ENCODE measurements at regions not wholly inside any gene's neighbourhood (a gene's known extent, or its start where the extent isn't known, plus 50 kb on each side); places are given as distances from the start of the nearest gene placed in this dataset.

- TF ChIP-seq, protein P1, sequence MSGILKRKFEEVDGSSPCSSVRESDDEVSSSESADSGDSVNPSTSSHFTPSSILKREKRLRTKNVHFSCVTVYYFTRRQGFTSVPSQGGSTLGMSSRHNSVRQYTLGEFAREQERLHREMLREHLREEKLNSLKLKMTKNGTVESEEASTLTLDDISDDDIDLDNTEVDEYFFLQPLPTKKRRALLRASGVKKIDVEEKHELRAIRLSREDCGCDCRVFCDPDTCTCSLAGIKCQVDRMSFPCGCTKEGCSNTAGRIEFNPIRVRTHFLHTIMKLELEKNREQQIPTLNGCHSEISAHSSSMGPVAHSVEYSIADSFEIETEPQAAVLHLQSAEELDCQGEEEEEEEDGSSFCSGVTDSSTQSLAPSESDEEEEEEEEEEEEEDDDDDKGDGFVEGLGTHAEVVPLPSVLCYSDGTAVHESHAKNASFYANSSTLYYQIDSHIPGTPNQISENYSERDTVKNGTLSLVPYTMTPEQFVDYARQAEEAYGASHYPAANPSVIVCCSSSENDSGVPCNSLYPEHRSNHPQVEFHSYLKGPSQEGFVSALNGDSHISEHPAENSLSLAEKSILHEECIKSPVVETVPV (CRISPR knock-in tag; IDR thresholded peaks at IDR 0.05) = no peak
- no peak for TF ChIP-seq CSDC2 (CRISPR knock-in tag; IDR thresholded peaks at IDR 0.05)
- no peak for TF ChIP-seq ZC3H10 (CRISPR knock-in tag; IDR thresholded peaks at IDR 0.05)
- TF ChIP-seq POU6F1 (CRISPR knock-in tag; IDR thresholded peaks at IDR 0.05; ENCODE audit: borderline replicate concordance, low read depth) = no peak
- ATAC-seq = no peak
These were observed 949.6 kb upstream of the PRKX start for GRCh38 chrX:4663085-4663484.

GRCh38 chrX:4661771-4662170 is 948.3 kb upstream of the PRKX start:
- no peak for ATAC-seq
- TF ChIP-seq ZC3H10 (CRISPR knock-in tag; IDR thresholded peaks at IDR 0.05) (no peak), SNAI2 (CRISPR knock-in tag; IDR thresholded peaks at IDR 0.05) (no peak), TCF4 (CRISPR knock-in tag; IDR thresholded peaks at IDR 0.05; ENCODE audit: borderline replicate concordance) (no peak), ZNF565 (CRISPR knock-in tag; conservative IDR thresholded peaks at IDR 0.05; ENCODE audit: low read depth) (no peak), TOX (CRISPR knock-in tag; IDR thresholded peaks at IDR 0.05; ENCODE audit: borderline replicate concordance) (no peak)
- TF ChIP-seq, protein P1 (CRISPR knock-in tag; IDR thresholded peaks at IDR 0.05) = no peak
- TF ChIP-seq, protein P2, sequence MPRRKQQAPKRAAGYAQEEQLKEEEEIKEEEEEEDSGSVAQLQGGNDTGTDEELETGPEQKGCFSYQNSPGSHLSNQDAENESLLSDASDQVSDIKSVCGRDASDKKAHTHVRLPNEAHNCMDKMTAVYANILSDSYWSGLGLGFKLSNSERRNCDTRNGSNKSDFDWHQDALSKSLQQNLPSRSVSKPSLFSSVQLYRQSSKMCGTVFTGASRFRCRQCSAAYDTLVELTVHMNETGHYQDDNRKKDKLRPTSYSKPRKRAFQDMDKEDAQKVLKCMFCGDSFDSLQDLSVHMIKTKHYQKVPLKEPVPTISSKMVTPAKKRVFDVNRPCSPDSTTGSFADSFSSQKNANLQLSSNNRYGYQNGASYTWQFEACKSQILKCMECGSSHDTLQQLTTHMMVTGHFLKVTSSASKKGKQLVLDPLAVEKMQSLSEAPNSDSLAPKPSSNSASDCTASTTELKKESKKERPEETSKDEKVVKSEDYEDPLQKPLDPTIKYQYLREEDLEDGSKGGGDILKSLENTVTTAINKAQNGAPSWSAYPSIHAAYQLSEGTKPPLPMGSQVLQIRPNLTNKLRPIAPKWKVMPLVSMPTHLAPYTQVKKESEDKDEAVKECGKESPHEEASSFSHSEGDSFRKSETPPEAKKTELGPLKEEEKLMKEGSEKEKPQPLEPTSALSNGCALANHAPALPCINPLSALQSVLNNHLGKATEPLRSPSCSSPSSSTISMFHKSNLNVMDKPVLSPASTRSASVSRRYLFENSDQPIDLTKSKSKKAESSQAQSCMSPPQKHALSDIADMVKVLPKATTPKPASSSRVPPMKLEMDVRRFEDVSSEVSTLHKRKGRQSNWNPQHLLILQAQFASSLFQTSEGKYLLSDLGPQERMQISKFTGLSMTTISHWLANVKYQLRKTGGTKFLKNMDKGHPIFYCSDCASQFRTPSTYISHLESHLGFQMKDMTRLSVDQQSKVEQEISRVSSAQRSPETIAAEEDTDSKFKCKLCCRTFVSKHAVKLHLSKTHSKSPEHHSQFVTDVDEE (CRISPR knock-in tag; IDR thresholded peaks at IDR 0.05) = no peak

GRCh38 chrX:4656419-4656818 is 943.0 kb upstream of the PRKX start:
- TF ChIP-seq ZNF565 (CRISPR knock-in tag; conservative IDR thresholded peaks at IDR 0.05; ENCODE audit: low read depth) = no peak
- TF ChIP-seq OSR1 (CRISPR knock-in tag; IDR thresholded peaks at IDR 0.05) = no peak
- TF ChIP-seq PPARA (CRISPR knock-in tag; IDR thresholded peaks at IDR 0.05; ENCODE audit: borderline replicate concordance) = no peak
- TF ChIP-seq, protein P2 (CRISPR knock-in tag; IDR thresholded peaks at IDR 0.05) = no peak
- no peak for TF ChIP-seq CREB5 (CRISPR knock-in tag; IDR thresholded peaks at IDR 0.05; ENCODE audit: low read depth)
- no peak for TF ChIP-seq ZFP30 (CRISPR knock-in tag; IDR thresholded peaks at IDR 0.05)
- no peak for TF ChIP-seq ISL1 (CRISPR knock-in tag; IDR thresholded peaks at IDR 0.05)
- TF ChIP-seq ZFP3 (CRISPR knock-in tag; IDR thresholded peaks at IDR 0.05) = no peak
- no peak for TF ChIP-seq ZC3H10 (CRISPR knock-in tag; IDR thresholded peaks at IDR 0.05)
- TF ChIP-seq, protein P1 (CRISPR knock-in tag; IDR thresholded peaks at IDR 0.05) = no peak
- TF ChIP-seq POU6F1 (CRISPR knock-in tag; IDR thresholded peaks at IDR 0.05; ENCODE audit: borderline replicate concordance, low read depth) = no peak
- no peak for TF ChIP-seq BACH2 (CRISPR knock-in tag; IDR thresholded peaks at IDR 0.05; ENCODE audit: borderline replicate concordance)
- TF ChIP-seq ZNF8 (CRISPR knock-in tag; IDR thresholded peaks at IDR 0.05) = no peak
- TF ChIP-seq GLIS3 (CRISPR knock-in tag; IDR thresholded peaks at IDR 0.05) = no peak
- no peak for TF ChIP-seq TOX (CRISPR knock-in tag; IDR thresholded peaks at IDR 0.05; ENCODE audit: borderline replicate concordance)
- no peak for TF ChIP-seq SNAI2 (CRISPR knock-in tag; IDR thresholded peaks at IDR 0.05)
- ATAC-seq = no peak
